GM12878 (cell line): ENCODE measurements at regions not wholly inside any gene's neighbourhood (a gene's known extent, or its start where the extent isn't known, plus 50 kb on each side); places are given as distances from the start of the nearest gene placed in this dataset.
A peak's percentile ranks its signal among the peaks of the same experiment; 100 is the strongest.

Experiments used
- ATAC-seq: fragments of 200-7000 bp; cut with Tn5 transposase; 3 replicates; pipeline ENCODE4 v1.9.1; 2020; ENCODE audit warnings: mild to moderate bottlenecking, moderate library complexity
- BruUV-seq: library from RNA; stranded (reverse); fragments of 400-500 nt; replicated peaks from 2 replicates; lab custom pipeline; 2021; lab: Mats Ljungman, UMichigan
- CTCF ChIA-PET: fragments of 300-600 bp; sonication (Branson Sonifier 250); formaldehyde crosslinking; extraction: SDS; loops from one replicate; lab custom pipeline; 2021; ENCODE audit warnings: inconsistent platforms; lab: Yijun Ruan, JAX
- POLR2A ChIA-PET: fragments of 350-600 bp; formaldehyde crosslinking; extraction: SDS; loops from one replicate; lab custom pipeline; 2021; ENCODE audit warnings: inconsistent platforms; lab: Charles Lee
- RAD21 ChIA-PET: fragments of 300-600 bp; sonication (Branson Sonifier 250); formaldehyde crosslinking; loops from one replicate; lab custom pipeline; 2023; ENCODE audit warnings: antibody characterized with exemption; ENCODE audit not compliant: unreplicated experiment; lab: Charles Lee
- SMC1A ChIA-PET: fragments of 300-600 bp; sonication (Branson Sonifier 250); formaldehyde crosslinking; loops from one replicate; lab custom pipeline; 2023; ENCODE audit not compliant: unreplicated experiment, uncharacterized antibody; lab: Charles Lee
- DNase-seq: peaks from one replicate; pipeline ENCODE4 v3.0.0-alpha.2; 2011; ENCODE audit warnings: low read depth, low spot score
- FAIRE-seq: peaks from 3 replicates; lab custom pipeline; 2011; peaks lifted over from hg19 to GRCh38; lab: Jason Lieb, UNC
- H2AFZ ChIP-seq: 2 replicates; pipeline ENCODE4 v1.6.0; 2011; ENCODE audit warnings: low read depth, low read length, control low read depth; ENCODE audit not compliant: control insufficient read depth
- H3K27ac ChIP-seq: 2 replicates; pipeline ENCODE4 v1.5.1; 2011; ENCODE audit warnings: control low read depth; ENCODE audit not compliant: control insufficient read depth, insufficient read depth
- H3K27me3 ChIP-seq, 2 experiments: replicated peaks in 1 of 2; 2 replicates each; pipeline versions ENCODE4 v1.6.0 to v1.6.1; 2011; ENCODE audit warnings: low read length in 1 of 2; ENCODE audit not compliant: control insufficient read depth in 2 of 2, insufficient read depth in 2 of 2
- H3K36me3 ChIP-seq, 2 experiments: 2 replicates each; pipeline ENCODE4 v1.5.1; 2011; ENCODE audit warnings: low read length in 1 of 2; ENCODE audit not compliant: control insufficient read depth in 2 of 2, insufficient read depth in 2 of 2
- H3K4me1 ChIP-seq: 2 replicates; pipeline ENCODE4 v1.6.1; 2011; ENCODE audit warnings: mild to moderate bottlenecking, low read length, moderate library complexity, mixed read lengths; ENCODE audit not compliant: control insufficient read depth, insufficient read depth
- H3K4me2 ChIP-seq: 2 replicates; pipeline ENCODE4 v1.6.0; 2011; ENCODE audit warnings: control low read depth; ENCODE audit not compliant: control insufficient read depth, insufficient read depth
- H3K4me3 ChIP-seq: fragments of 200-600 bp; sonication (generic); 2 replicates; pipeline ENCODE4 v1.5.1; 2016
- H3K79me2 ChIP-seq: 2 replicates; pipeline ENCODE4 v1.6.0; 2011; ENCODE audit warnings: low read length; ENCODE audit not compliant: control insufficient read depth, insufficient read depth
- H3K9ac ChIP-seq: 2 replicates; pipeline ENCODE4 v1.8.0; 2011; ENCODE audit warnings: low read length, control low read depth, mixed read lengths; ENCODE audit not compliant: control insufficient read depth, insufficient read depth
- H3K9me3 ChIP-seq: replicated peaks from 3 replicates; pipeline ENCODE4 v1.5.1; 2011; ENCODE audit warnings: mild to moderate bottlenecking, low read length; ENCODE audit not compliant: control insufficient read depth, insufficient read depth
- H4K20me1 ChIP-seq: 2 replicates; pipeline ENCODE4 v1.6.0; 2011; ENCODE audit not compliant: control insufficient read depth, insufficient read depth
- CHD2 ChIP-seq: IDR thresholded peaks from 2 replicates; pipeline ENCODE4 v1.6.1; 2011; ENCODE audit warnings: low read depth, low read length, improper control_type of control experiment, borderline replicate concordance
- CTCF ChIP-seq, 3 experiments: IDR thresholded peaks in 2 of 3; conservative IDR thresholded peaks in 1 of 3; 2 replicates each; pipeline ENCODE4 v1.5.1; 2011; ENCODE audit warnings: low read depth in 3 of 3, low read length in 3 of 3, mild to moderate bottlenecking in 3 of 3, control low read depth in 2 of 3, moderate library complexity in 2 of 3, inconsistent platforms in 1 of 3, mixed read lengths in 1 of 3; ENCODE audit not compliant: control insufficient read depth in 2 of 3, insufficient read depth in 1 of 3; ENCODE audit errors: extremely low read depth in 1 of 3
- ESRRA ChIP-seq: IDR thresholded peaks from 2 replicates; pipeline ENCODE4 v1.6.1; 2012; ENCODE audit warnings: mild to moderate bottlenecking, low read length, improper control_type of control experiment
- GABPA ChIP-seq: IDR thresholded peaks from 2 replicates; pipeline ENCODE4 v1.6.1; 2014; ENCODE audit warnings: antibody characterized with exemption, low read depth, mild to moderate bottlenecking, inconsistent platforms
- IKZF2 ChIP-seq, 2 experiments: fragments of 450-650 bp; IDR thresholded peaks; 2 replicates each; pipeline ENCODE4 v1.6.1; 2017; ENCODE audit warnings: mild to moderate bottlenecking in 2 of 2, moderate library complexity in 2 of 2
- MTA3 ChIP-seq: IDR thresholded peaks from 2 replicates; pipeline ENCODE4 v1.6.1; 2012; ENCODE audit warnings: low read length, inconsistent platforms, borderline replicate concordance
- MYB ChIP-seq: fragments of 150-350 bp; IDR thresholded peaks from 2 replicates; pipeline ENCODE4 v1.6.1; 2014; ENCODE audit warnings: mild to moderate bottlenecking, low read depth, low read length, borderline replicate concordance
- POLR2AphosphoS2 ChIP-seq: IDR thresholded peaks from 2 replicates; pipeline ENCODE4 v1.6.1; 2011; ENCODE audit warnings: low read depth, mild to moderate bottlenecking, low read length, improper control_type of control experiment, moderate library complexity
- RAD21 ChIP-seq: IDR thresholded peaks from 2 replicates; pipeline ENCODE4 v1.6.1; 2011; ENCODE audit warnings: mild to moderate bottlenecking, low read depth, low read length, moderate library complexity; ENCODE audit not compliant: insufficient read depth
- RBBP5 ChIP-seq: fragments of 200-600 bp; sonication (generic); conservative IDR thresholded peaks from 2 replicates; pipeline ENCODE4 v1.6.1; 2016
- RUNX3 ChIP-seq: IDR thresholded peaks from 2 replicates; pipeline ENCODE4 v1.6.1; 2012; ENCODE audit warnings: low read length, inconsistent platforms
- SIN3A ChIP-seq: IDR thresholded peaks from 2 replicates; pipeline ENCODE4 v1.6.1; 2012; ENCODE audit warnings: low read depth, low read length, improper control_type of control experiment
- SIX5 ChIP-seq: IDR thresholded peaks from 2 replicates; pipeline ENCODE4 v1.6.1; 2011; ENCODE audit warnings: mild to moderate bottlenecking, low read depth, low read length, moderate library complexity; ENCODE audit not compliant: severe bottlenecking
- YBX1 ChIP-seq: fragments of 450-650 bp; IDR thresholded peaks from 2 replicates; pipeline ENCODE4 v1.6.1; 2016; ENCODE audit warnings: antibody characterized with exemption
- ZBED1 ChIP-seq: IDR thresholded peaks from 2 replicates; pipeline ENCODE4 v1.6.1; 2016; ENCODE audit warnings: borderline replicate concordance
- WGBS: methylation state at CpG from one replicate; pipeline ENCODE4 v1.1.6; 2016; ENCODE audit warnings: low lambda C conversion rate; ENCODE audit not compliant: insufficient replicate concordance, insufficient coverage; ENCODE audit errors: missing lambda C conversion rate; 5-methylcytosine and 5-hydroxymethylcytosine counted together
- in situ Hi-C: fragments of 300-500 bp; cut with MboI; formaldehyde crosslinking; loops from 9 replicates; pipeline ENCODE4 v1.14.3; 2018; ENCODE audit warnings: mixed read lengths
- intact Hi-C: fragments of 100-400 bp; cut with micrococcal nuclease; formaldehyde crosslinking; loops from one replicate; pipeline ENCODE4 v1.14.2; 2022; ENCODE audit not compliant: unreplicated experiment

- peak; percentile 38; the same call in 1 of the 3 replicates for ATAC-seq
Observed at GRCh38 chr13:38223089-38223488, 126.6 kb upstream of the UFM1 start.

More at GRCh38 chr13:38223089-38223488, 126.6 kb upstream of the UFM1 start:
- no TSS peak for BruUV-seq
- no peaks in the 10 kb centered on the region for H4K20me1 ChIP-seq
- H3K4me2 ChIP-seq = no peak overlapping the region
- 45% methylated on average over 1 of the region's 1 CpG for WGBS
- ChIA-PET POLR2A (no interaction called here), CTCF (no interaction called here), RAD21 (no interaction called here), SMC1A (no interaction called here)
- no peaks in the 10 kb centered on the region for H3K9me3 ChIP-seq
- intact Hi-C loops = no loop called here
- H3K4me1 ChIP-seq = no peaks in the 10 kb centered on the region
- in situ Hi-C loops = no loop called here
- H3K4me3 ChIP-seq = no peak overlapping the region
- no peak overlapping the region for H3K27ac ChIP-seq
- no peak overlapping the region for H2AFZ ChIP-seq
- no peak for DNase-seq
- FAIRE-seq = peak; percentile 57
- no peaks in the 10 kb centered on the region for H3K79me2 ChIP-seq
- no peaks in the 10 kb centered on the region for H3K27me3 ChIP-seq
- H3K9ac ChIP-seq = no peak overlapping the region
- TF ChIP-seq MTA3 (no peak), GABPA (no peak), ZBED1 (no peak), YBX1 (no peak), IKZF2 (IDR thresholded peaks at IDR 0.05) (no peak), RAD21 (peak; percentile 53), ESRRA (no peak), CTCF (IDR thresholded peaks at IDR 0.05 in 2 of 3, conservative IDR thresholded peaks at IDR 0.05 in 1 of 3; ENCODE audit: control insufficient read depth in 2 of 3, extremely low read depth in 1 of 3, insufficient read depth in 1 of 3, low read depth in 3 of 3, low read length in 3 of 3) (peak in 1 of 3 experiments; percentile 20; a peak in 1 of 6 replicates), CHD2 (no peak), SIN3A (no peak), POLR2AphosphoS2 (no peak), RBBP5 (no peak), MYB (no peak), SIX5 (no peak), RUNX3 (no peak)
- H3K36me3 ChIP-seq = no peaks in the 10 kb centered on the region
